GM18505 (cell line): ENCODE measurements at regions not wholly inside any gene's neighbourhood (a gene's known extent, or its start where the extent isn't known, plus 50 kb on each side); places are given as distances from the start of the nearest gene placed in this dataset.

Experiments
- ATAC-seq: cut with Tn5 transposase; IDR thresholded peaks from one replicate; pipeline ENCODE4 v1.9.1; 2021; ENCODE audit not compliant: unreplicated experiment
- POLR2A ChIP-seq: IDR thresholded peaks from 4 replicates; pipeline ENCODE4 v1.6.1; 2011; ENCODE audit warnings: borderline replicate concordance; ENCODE audit not compliant: insufficient read depth, insufficient read length; ENCODE audit errors: extremely low read depth

DNA sequence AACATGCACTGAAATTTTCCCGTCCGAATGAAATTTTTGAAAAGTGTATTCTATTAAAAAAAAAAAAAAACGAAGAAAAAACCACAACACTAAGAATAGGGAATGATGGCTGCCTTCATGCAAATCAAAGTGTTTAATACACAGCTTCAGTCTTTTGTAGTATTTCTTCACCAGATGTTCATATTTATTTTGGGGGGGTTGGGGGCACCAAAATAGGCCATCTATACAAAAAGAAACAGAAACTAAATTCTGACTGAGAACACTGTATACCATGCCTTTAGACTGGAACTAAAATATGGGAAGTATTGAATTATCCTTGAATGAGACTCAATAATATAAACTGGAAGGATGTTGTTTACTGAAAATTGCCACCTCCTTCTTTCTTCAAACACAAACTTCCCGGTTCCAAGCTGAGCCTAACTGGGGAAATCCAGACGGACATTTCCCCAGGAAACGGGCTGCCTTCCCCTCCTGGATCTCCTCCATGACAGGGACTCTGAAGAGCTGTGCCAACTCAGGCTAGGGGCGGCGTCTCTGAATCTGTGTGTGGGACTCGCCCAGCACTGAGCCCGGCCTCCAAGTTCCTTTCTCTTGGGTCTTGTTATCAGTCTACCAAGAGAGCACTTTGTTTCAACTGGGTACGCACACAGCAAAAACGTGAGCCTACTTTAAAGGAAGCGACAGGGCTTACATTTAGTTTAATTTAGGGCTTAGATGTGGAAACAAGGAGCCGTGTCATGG is 511.3 kb upstream of the ADAMTS16 start:
- TF ChIP-seq POLR2A: no peak
- ATAC-seq: no peak

DNA sequence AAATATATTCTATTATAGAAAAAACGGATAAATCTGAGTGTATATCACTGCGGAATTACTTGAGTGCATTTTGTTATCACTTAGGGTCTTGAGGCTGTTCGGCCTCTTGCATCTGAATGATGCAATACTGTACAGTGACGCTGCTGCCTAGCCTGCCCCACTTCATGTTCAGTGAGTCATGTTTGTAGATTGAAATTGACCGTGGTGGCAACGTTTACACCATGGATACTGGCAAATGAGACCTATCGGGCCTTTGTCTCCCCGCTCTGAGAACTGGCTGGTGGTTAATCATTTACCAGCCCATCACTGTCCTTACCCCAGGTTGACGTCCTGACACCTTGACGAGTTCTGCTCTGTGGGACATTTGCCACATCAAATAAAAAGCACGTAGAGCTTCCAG is 510.1 kb upstream of the ADAMTS16 start:
- TF ChIP-seq POLR2A: no peak
- ATAC-seq: no peak

DNA sequence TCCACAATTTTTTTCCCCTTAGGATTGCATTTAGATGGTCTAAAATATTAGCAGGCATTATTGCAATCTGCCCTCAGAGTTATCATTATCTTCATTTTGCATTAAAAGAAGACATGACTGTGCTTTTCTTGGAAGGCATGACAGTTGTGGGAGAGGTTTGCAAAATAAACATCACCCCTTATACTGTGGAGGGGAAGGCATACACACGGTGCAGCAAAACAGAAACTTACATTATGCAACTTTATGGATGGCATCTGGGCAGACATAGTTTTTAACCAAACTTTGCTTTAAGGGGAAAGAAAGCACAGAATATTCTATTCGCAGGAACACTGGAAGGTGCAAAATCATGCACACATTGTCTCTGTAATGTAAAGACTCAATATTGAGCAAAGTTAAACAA is 505.8 kb upstream of the ADAMTS16 start:
- ATAC-seq: no peak
- no peak for TF ChIP-seq POLR2A

DNA sequence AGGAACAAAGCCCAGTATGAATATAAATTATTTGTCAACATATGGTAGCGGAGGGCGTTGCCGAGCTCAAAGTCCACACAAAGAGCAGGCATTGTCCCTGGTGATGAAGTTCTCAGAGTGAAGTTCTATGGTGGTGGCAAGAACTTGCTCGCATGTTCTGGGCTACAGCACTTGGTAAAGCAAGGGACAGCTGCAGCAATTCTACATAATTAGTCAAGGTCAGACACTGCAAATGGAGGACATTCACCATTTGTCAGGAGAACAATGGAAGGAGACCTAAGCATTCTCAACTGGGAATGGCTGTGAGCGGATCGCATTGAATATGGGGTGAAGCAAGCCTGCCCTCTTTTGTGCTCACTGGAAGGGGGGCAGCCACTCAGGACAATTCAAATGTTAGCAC is 503.8 kb upstream of the ADAMTS16 start:
- no peak for TF ChIP-seq POLR2A
- ATAC-seq: no peak

DNA sequence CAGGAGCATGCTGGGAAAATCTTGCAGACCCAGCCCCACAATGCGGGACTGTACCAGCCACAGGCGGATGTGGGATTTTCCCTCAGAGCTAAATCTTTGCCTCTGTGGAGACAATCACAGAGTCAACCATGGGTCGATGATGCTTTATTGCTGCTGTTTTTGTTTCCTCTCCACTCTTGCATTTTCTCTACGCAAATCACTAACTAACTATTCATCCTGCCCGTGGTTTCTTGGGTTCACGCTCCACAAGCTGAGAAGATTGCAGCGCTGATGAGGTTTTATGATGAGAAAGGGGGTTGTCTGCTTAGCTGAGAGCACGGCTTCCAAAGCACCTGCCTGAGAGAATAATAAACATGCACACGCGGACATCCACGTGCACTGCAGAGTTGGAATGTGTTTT is 500.2 kb upstream of the ADAMTS16 start:
- ATAC-seq: no peak
- no peak for TF ChIP-seq POLR2A

DNA sequence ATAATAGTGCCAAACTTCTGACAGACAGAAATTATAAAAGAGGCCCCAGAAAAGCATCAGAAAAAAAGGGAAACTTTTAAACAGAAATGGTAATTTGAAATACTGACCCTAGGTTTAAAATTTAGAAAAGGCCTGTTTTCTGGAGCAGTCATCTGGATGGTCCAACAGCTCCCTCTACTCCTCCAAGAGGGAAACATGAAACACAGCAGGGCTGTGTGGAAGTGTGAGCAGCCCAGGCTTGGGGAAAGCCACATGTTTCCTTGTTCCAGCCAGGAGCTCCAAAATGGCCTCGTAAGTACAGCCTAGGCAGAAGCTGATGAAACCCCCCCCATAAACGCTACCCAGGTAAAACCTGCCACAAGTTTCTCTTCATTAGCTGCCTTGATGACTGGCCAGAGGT is 499.3 kb upstream of the ADAMTS16 start:
- TF ChIP-seq POLR2A: no peak
- no peak for ATAC-seq

DNA sequence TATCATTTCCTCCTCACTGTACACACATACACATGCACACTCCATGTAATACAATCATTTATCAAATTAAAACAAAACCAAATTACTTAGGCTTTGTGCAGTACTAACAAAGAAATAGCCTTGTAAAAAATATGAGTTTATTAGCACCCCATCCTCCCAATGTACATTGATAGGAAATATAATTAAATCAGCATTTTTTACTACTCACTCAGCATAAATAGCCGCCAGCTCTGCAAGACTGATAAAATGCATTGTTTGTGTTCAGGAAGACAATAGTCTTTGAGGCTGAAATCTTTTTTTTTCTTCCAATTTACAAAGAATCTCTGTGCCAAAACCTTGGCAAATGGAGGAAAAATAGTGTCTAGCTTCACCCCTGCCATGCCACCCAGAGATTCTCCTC is 497.6 kb upstream of the ADAMTS16 start:
- TF ChIP-seq POLR2A: no peak
- ATAC-seq: no peak

DNA sequence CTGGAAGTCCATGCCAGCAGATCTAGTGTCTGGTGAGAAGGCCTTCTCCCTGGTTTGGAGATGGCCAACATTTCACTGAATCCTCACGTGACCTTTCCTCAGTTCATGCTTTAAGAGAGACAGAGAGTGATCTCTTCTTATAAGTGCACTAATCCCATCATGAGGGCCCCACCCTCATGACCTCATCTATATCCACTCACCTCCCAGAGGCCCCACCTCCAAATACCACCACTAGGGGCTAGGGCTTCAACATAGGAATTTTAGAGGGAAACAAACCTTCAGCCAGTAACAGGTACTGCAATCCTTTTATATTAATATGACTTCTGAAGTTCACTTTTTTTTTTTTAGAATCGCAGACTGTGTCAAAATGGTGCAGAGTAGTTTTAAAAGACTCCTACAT is 496.9 kb upstream of the ADAMTS16 start:
- ATAC-seq: no peak
- TF ChIP-seq POLR2A: no peak

DNA sequence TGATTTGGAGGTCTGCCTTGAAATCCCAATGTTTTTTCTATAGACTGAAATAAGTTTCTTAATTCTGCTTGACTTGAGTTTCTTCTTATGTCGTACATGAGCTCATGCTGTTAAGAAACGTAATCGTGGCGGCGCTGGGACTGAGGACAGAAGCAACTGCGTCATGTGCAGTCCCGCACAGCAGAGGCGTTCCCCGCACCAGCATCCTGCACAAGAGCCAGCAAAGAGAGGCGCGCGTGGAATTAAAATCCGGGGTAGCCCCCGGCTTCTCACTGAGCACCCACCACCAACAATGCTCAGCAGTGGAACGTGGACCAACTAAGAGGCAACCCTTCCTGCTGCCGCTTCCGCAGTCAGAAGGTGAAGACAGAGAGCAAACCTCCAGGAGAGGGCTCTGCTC is 496.2 kb upstream of the ADAMTS16 start:
- TF ChIP-seq POLR2A: no peak
- ATAC-seq: no peak

DNA sequence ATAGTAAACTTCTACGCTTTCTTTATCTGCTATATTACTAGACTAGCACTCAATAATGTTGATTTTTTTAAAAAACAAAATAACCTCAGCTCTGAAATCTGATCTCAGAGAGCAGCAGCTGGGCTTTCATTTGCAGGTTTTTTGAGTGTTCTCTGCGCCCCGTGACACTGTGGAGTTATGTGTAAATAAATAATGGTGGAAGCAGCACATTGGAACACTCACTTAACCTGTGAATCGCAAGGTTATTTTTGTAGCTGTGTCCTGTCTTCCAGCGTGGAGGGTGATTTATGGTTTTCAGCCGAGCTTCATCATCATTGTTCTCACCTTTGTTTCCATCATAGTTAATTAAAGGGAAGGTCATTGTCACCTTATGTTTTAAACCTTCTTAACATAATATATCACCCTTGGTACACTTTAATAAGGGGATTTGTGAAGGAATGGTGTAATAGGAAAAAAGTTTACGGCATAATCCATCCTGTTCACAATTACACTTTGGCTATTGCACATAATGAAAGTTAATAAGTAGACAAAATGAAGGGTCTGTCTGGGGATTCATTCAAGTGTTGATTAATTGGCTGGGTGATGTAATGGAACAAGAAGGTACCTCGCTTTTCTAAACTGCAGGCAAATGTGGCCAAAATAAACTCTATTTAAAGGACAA is 493.3 kb upstream of the ADAMTS16 start:
- TF ChIP-seq POLR2A: no peak
- ATAC-seq: no peak

DNA sequence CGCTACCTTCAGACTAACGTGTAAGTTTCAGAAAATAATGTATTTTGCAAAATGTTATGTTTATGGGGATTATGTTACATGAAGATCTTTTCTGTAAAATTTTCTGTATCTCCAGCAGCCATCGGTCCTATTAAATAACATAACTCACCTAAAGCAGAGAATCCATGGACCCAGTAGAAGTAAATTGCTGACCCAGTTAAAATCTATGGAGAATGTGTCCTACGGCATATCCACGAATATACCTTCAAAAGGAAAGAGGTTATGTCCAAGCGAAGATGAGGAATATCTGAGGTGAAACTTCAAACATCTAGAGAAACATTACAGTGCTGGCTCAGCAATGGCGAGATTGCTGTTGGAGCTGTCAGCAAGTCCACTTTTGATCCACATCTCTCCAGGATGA is 492.2 kb upstream of the ADAMTS16 start:
- no peak for TF ChIP-seq POLR2A
- ATAC-seq: no peak

DNA sequence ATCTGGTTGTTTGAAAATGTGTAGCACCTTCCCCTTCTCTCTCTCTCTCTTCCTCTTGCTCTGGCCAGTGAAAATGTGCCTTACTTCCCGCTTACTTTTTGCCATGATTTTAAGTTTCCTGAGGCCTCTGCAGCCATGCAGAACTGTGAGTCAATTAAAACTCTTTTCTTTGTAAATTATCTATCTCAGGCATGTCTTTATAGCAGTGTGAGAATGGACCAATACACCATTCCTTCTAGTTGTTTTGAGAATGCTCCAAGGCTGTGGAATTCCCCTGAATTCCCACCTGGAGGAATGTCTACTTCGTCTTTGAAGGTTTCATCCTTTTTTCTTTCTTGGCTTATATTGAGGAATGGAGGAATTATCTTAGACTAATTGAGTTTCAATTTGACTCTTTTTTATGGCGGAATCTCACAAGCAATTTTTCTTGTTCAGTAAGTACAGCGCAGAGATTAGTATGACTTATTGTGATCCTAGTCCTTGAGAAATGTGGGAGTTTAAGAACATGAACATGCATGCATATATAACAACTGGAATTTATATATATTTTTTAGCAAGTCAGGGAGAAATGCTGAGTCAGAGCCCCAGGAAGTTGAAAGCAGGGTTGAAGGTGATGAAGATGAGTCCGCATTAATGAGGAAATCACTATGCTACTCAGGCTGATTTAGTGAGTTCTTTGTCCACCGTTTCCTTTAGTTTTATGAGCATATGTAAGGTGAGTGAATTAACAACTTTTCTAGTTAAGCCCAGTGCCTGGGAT is 488.1 kb upstream of the ADAMTS16 start:
- no peak for ATAC-seq
- no peak for TF ChIP-seq POLR2A

DNA sequence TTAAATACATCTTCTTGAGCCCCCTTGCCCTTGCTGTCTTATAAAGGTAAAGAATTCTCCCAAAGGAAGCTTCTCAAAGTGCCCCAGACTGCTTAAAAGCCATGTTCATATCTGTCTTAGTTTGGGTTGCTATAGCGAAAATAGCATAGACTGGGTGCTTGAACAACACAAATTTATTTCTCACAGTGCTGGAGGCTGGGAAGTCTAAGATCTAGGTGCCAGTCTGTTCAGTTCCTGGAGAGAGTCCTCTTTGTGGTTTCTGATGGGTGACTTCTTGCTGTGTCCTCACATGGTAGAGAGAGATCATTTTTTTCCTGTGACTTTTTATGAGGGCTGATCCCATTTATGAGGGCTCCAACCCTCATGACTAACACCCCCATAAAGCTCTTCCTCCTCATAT is 486.7 kb upstream of the ADAMTS16 start:
- no peak for TF ChIP-seq POLR2A
- no peak for ATAC-seq

DNA sequence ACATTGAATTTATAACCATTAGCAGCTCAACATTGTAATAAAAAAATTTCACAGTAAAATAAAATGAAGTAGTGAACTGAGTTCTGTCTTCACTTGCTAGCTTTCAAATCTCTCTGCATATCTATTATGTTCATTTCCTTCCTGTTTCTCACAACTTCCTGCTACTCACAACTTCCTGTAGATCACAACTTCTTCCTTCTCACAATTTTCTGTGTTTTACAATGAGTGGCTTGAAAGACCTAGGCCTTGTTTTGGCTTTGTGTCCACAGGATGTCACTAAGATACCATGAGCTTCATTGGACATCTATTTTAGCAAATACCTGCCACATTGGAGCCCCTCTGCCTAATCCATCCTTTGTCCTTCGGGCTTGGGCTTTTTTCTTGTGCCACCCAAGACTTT is 480.3 kb upstream of the ADAMTS16 start:
- no peak for ATAC-seq
- no peak for TF ChIP-seq POLR2A

DNA sequence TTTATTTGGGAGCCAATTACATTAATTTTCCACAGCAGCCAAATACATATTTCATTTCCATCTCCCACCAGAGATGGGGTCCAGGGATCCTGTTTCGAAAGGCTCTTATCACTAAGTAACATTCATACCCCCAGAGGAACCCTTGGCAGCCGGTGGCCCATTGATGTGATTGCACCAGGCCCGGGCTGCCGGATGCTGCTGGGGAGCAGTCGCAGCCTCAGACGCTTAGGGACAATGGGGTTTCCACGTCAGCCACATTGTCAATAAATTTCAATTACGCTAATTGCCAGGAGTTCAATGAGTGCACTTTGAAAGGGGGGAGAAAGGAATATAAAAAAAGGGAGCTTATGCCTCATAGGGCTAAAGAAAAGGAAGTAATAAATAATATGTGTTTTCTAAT is 478.8 kb upstream of the ADAMTS16 start:
- ATAC-seq: no peak
- TF ChIP-seq POLR2A: no peak

DNA sequence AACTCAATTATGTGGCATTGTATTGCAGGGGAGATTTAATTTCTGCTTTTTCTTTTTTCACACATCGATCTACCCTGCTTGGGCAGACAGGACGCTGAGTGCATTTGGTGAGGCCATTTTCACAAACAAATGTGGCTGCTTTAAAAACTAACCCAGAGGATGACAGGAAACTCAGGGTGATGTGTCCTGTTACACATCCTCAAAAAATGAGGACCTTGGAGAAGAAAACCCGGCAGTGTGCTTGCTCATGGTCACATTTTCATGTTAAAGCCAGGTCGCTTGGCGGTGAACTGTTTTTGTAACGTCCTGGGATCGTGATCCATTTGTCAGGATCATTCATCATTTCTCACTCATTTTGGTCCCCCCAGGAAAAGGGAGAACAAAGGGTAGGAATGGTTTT is 478.3 kb upstream of the ADAMTS16 start:
- TF ChIP-seq POLR2A: no peak
- no peak for ATAC-seq
